KOPT-K1 (cell line): ENCODE measurements at regions not wholly inside any gene's neighbourhood (a gene's known extent, or its start where the extent isn't known, plus 50 kb on each side); places are given as distances from the start of the nearest gene placed in this dataset.
"Not testable (repeated sequence)": the region's sequence is repeated elsewhere in the genome, so short reads cannot be mapped to it uniquely, and the experiment has no call there.

Experiments used
- H3K27ac ChIP-seq: fragments of 200-600 bp; sonication (generic); 2 replicates; pipeline ENCODE4 v1.5.1; 2016; ENCODE audit warnings: antibody characterized with exemption, mild to moderate bottlenecking, low read depth, low read length; ENCODE audit not compliant: poor library complexity, severe bottlenecking
- H3K36me3 ChIP-seq: fragments of 200-600 bp; sonication (generic); 2 replicates; pipeline ENCODE4 v1.5.1; 2017; ENCODE audit warnings: antibody characterized with exemption, mild to moderate bottlenecking, low read length, moderate library complexity; ENCODE audit not compliant: insufficient read depth
- H3K9me3 ChIP-seq: fragments of 200-600 bp; sonication (generic); 2 replicates; pipeline ENCODE4 v1.5.1; 2017; ENCODE audit warnings: antibody characterized with exemption, low read length, mild to moderate bottlenecking; ENCODE audit not compliant: insufficient read depth, poor library complexity, severe bottlenecking

- no peaks in the 10 kb centered on the region for H3K9me3 ChIP-seq
- H3K36me3 ChIP-seq: no peaks in the 10 kb centered on the region
- no peak overlapping the region for H3K27ac ChIP-seq
Measured at GRCh38 chr6:119950681-119951080, 601.1 kb upstream of the MAN1A1 start.

- Histone ChIP-seq H3K36me3 (no peaks in the 10 kb centered on the region), H3K27ac (no peak overlapping the region), H3K9me3 (no peaks in the 10 kb centered on the region)
Measured at GRCh38 chr6:119942078-119942752, 592.7 kb upstream of the MAN1A1 start.

GRCh38 chr6:119938752-119939151, 589.2 kb upstream of the MAN1A1 start:
- Histone ChIP-seq H3K27ac (no peak overlapping the region), H3K36me3 (no peaks in the 10 kb centered on the region), H3K9me3 (no peaks in the 10 kb centered on the region)

GRCh38 chr6:119934816-119935215, 585.3 kb upstream of the MAN1A1 start:
- Histone ChIP-seq H3K9me3 (no peaks in the 10 kb centered on the region), H3K36me3 (no peaks in the 10 kb centered on the region), H3K27ac (no peak overlapping the region)

DNA sequence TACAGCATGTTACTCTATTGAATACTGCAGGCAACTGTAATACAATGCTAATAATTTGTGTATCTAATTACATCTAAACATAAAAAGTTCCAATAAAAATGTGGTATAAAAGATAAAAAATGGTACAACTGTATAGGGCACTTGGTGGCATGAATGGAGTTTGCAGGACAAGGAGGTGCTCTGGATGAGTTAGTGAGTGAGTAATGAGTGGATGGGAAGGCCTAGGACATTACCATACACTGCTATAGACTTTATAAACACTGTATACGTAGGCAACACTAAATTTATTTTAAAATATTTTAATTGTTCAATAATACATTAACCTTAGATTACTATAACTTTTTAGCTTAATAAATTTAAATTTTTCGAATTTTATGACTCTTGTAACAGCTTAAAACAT, 579.6 kb upstream of the MAN1A1 start:
- Histone ChIP-seq H3K36me3 (no peaks in the 10 kb centered on the region), H3K27ac (no peak overlapping the region), H3K9me3 (peaks cover 15% of the 10 kb centered on the region)

- not testable (repeated sequence) for H3K36me3 ChIP-seq, H3K27ac ChIP-seq
- H3K9me3 ChIP-seq: peaks cover 32% of the 10 kb centered on the region
Measured at GRCh38 chr6:119924888-119925287, 575.3 kb upstream of the MAN1A1 start.

GRCh38 chr6:119922814-119923213, 573.3 kb upstream of the MAN1A1 start:
- Histone ChIP-seq H3K9me3 (peaks cover 32% of the 10 kb centered on the region), H3K36me3 (no peaks in the 10 kb centered on the region), H3K27ac (no peak overlapping the region)

- Histone ChIP-seq H3K9me3 (peaks cover 32% of the 10 kb centered on the region), H3K36me3 (no peaks in the 10 kb centered on the region), H3K27ac (no peak overlapping the region)
Measured at GRCh38 chr6:119921491-119922010, 572.0 kb upstream of the MAN1A1 start.

GRCh38 chr6:119917186-119917585, 567.6 kb upstream of the MAN1A1 start:
- Histone ChIP-seq H3K36me3 (no peaks in the 10 kb centered on the region), H3K9me3 (peaks cover 5% of the 10 kb centered on the region), H3K27ac (no peak overlapping the region)

GRCh38 chr6:119915971-119916370, 566.4 kb upstream of the MAN1A1 start:
- Histone ChIP-seq H3K36me3 (no peaks in the 10 kb centered on the region), H3K27ac (no peak overlapping the region), H3K9me3 (no peaks in the 10 kb centered on the region)

- no peak overlapping the region for H3K27ac ChIP-seq
Measured at GRCh38 chr6:119908157-119908556, 558.6 kb upstream of the MAN1A1 start.

GRCh38 chr6:119902681-119903080, 553.1 kb upstream of the MAN1A1 start:
- no peaks in the 10 kb centered on the region for H3K9me3 ChIP-seq
- H3K36me3 ChIP-seq: no peaks in the 10 kb centered on the region
- H3K27ac ChIP-seq: no peak overlapping the region

More at GRCh38 chr6:119908157-119908556, 558.6 kb upstream of the MAN1A1 start:
- no peaks in the 10 kb centered on the region for H3K36me3 ChIP-seq
- H3K9me3 ChIP-seq: no peaks in the 10 kb centered on the region

GRCh38 chr6:119896806-119897205, 547.2 kb upstream of the MAN1A1 start:
- no peaks in the 10 kb centered on the region for H3K9me3 ChIP-seq
- H3K36me3 ChIP-seq: no peaks in the 10 kb centered on the region
- H3K27ac ChIP-seq: no peak overlapping the region

- Histone ChIP-seq H3K27ac (no peak overlapping the region), H3K9me3 (no peaks in the 10 kb centered on the region), H3K36me3 (no peaks in the 10 kb centered on the region)
Measured at GRCh38 chr6:119895626-119896025, 546.1 kb upstream of the MAN1A1 start.

DNA sequence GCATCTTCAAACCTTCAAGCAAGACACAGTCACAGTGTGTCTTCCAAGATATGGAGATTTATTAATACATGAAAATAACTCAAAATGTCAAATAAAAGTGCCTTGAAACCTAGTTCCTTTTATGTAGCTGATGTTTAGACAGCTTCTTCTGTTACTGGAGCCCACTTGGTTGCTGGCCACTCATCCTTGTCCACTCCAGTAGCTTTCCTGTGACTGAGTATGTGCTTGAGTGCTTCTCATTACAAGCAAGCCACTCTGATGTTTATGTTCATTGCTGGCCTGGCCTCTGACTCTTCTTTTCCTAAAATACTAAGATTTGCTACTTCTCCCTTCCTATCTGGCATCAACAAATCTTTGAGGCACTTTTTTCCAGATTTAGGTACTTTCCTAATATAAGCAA, 545.2 kb upstream of the MAN1A1 start:
- H3K36me3 ChIP-seq: no peaks in the 10 kb centered on the region
- no peak overlapping the region for H3K27ac ChIP-seq
- H3K9me3 ChIP-seq: no peaks in the 10 kb centered on the region

DNA sequence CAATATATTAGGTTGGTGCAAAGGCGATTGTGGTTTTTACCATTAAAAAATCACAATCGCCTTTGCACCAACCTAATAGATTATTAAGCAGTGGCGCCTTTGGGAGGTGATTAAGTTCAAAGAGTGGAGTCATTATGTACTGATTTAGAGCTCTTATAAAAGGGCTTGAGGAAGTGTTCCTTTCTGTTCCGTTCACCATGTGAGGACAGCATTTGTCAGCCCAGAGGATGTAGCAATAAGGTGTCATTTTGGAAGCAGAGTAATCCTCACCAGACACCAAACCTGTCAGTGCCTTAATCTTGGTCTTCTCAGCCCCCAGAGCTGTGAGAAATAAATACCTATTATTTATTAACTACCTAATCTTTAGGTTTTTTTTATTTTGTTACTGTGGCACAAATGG, 542.1 kb upstream of the MAN1A1 start:
- no peaks in the 10 kb centered on the region for H3K9me3 ChIP-seq
- H3K27ac ChIP-seq: no peak overlapping the region
- no peaks in the 10 kb centered on the region for H3K36me3 ChIP-seq
